Keratinocyte (primary cell): ENCODE measurements at regions not wholly inside any gene's neighbourhood (a gene's known extent, or its start where the extent isn't known, plus 50 kb on each side); places are given as distances from the start of the nearest gene placed in this dataset.

ENCODE experiments used
- DNase-seq: peaks from one replicate; pipeline ENCODE4 v3.0.0-alpha.2; 2011; ENCODE audit warnings: low read depth, missing footprints, low spot score
- FAIRE-seq: peaks from 2 replicates; lab custom pipeline; 2011; peaks lifted over from hg19 to GRCh38; lab: Jason Lieb, UNC
- H2AFZ ChIP-seq: 2 replicates; pipeline ENCODE4 v1.6.0; 2012; ENCODE audit warnings: low read length, control low read depth, inconsistent platforms; ENCODE audit not compliant: control insufficient read depth
- H3K27ac ChIP-seq: 2 replicates; pipeline ENCODE4 v1.5.1; 2011; ENCODE audit warnings: low read length; ENCODE audit not compliant: control insufficient read depth, insufficient read depth
- H3K27me3 ChIP-seq: 3 replicates; pipeline ENCODE4 v1.6.0; 2011; ENCODE audit warnings: low read length; ENCODE audit not compliant: control insufficient read depth, insufficient read depth; ENCODE audit errors: extremely low read depth
- H3K36me3 ChIP-seq, 2 experiments: 2 replicates in 1 of 2; 3 replicates in 1 of 2; pipeline ENCODE4 v1.5.1; 2011; ENCODE audit warnings: low read length in 2 of 2, mild to moderate bottlenecking in 1 of 2; ENCODE audit not compliant: control insufficient read depth in 2 of 2, insufficient read depth in 2 of 2; ENCODE audit errors: extremely low read depth in 1 of 2
- H3K4me1 ChIP-seq: 3 replicates; pipeline ENCODE4 v1.5.1; 2011; ENCODE audit warnings: low read length; ENCODE audit not compliant: control insufficient read depth, insufficient read depth; ENCODE audit errors: extremely low read depth
- H3K4me2 ChIP-seq: 3 replicates; pipeline ENCODE4 v1.6.0; 2011; ENCODE audit warnings: low read depth, low read length; ENCODE audit not compliant: control insufficient read depth, insufficient read depth; ENCODE audit errors: extremely low read depth
- H3K4me3 ChIP-seq, 3 experiments: fragments of 200-600 bp in 1 of 3; sonication (generic) in 1 of 3; 2 replicates in 2 of 3; 3 replicates in 1 of 3; pipeline ENCODE4 v1.5.1; 2011 to 2016; ENCODE audit warnings: low read length in 3 of 3, mild to moderate bottlenecking in 3 of 3, control low read depth in 2 of 3, inconsistent platforms in 1 of 3, low read depth in 1 of 3, mixed read lengths in 1 of 3, mixed run types in 1 of 3, moderate library complexity in 1 of 3; ENCODE audit not compliant: control insufficient read depth in 2 of 3, insufficient read depth in 2 of 3; ENCODE audit errors: extremely low read depth in 1 of 3
- H3K79me2 ChIP-seq: 2 replicates; pipeline ENCODE4 v1.6.0; 2012; ENCODE audit warnings: low read length; ENCODE audit not compliant: control insufficient read depth, insufficient read depth
- H3K9ac ChIP-seq: 3 replicates; pipeline ENCODE4 v1.6.0; 2011; ENCODE audit warnings: low read length; ENCODE audit not compliant: control insufficient read depth, insufficient read depth; ENCODE audit errors: extremely low read depth
- H3K9me1 ChIP-seq: 3 replicates; pipeline ENCODE4 v1.6.0; 2011; ENCODE audit warnings: low read length; ENCODE audit not compliant: control insufficient read depth, insufficient read depth; ENCODE audit errors: extremely low read depth
- H3K9me3 ChIP-seq: 2 replicates; pipeline ENCODE4 v1.5.1; 2012; ENCODE audit warnings: low read depth, low read length; ENCODE audit not compliant: control insufficient read depth
- H4K20me1 ChIP-seq: 3 replicates; pipeline ENCODE4 v1.6.0; 2011; ENCODE audit warnings: low read length; ENCODE audit not compliant: control insufficient read depth, insufficient read depth; ENCODE audit errors: extremely low read depth
- EZH2 ChIP-seq: IDR thresholded peaks from one replicate; pipeline ENCODE4 v1.6.1; 2012; ENCODE audit warnings: inconsistent platforms, mild to moderate bottlenecking, low read length, moderate library complexity
- dilution Hi-C: fragments of 300-500 bp; cut with MboI; formaldehyde crosslinking; loops from one replicate; pipeline ENCODE4 v1.7.0; 2020; ENCODE audit warnings: low sequenced_read_pairs; ENCODE audit not compliant: extremely low pct_ligation_motif_present
- TF ChIP-seq, protein P1 (sequence below), 3 experiments: IDR thresholded peaks in 1 of 3; conservative IDR thresholded peaks in 1 of 3; optimal IDR thresholded peaks in 1 of 3; 2 replicates in 2 of 3; 3 replicates in 1 of 3; pipeline versions ENCODE3 to v1.5.1; 2011; ENCODE audit warnings: low read length in 3 of 3, mild to moderate bottlenecking in 3 of 3, moderate library complexity in 2 of 3, control low read depth in 1 of 3, inconsistent platforms in 1 of 3; ENCODE audit not compliant: insufficient read depth in 2 of 3; ENCODE audit errors: extremely low read depth in 1 of 3

DNA sequence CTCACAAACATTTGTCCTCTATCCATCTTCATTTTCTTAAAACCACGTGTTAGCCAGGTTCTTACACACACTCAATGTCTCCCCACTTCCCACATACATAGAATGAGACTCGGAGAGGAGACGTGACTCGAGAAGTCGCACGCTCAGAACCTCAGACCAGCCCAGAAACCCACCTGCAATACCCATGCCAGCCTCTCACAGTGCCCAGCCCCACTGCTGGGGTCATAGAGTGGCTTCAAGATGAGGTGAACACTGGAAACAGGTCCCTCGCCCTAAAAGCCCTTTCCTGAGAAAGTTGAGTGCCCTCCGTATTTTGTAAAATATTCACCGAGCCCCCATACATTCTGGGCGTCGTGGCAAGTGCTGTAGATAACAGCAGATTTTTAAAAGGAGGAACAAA lies 487.4 kb downstream of the EIPR1 start:
- no peak overlapping the region for H2AFZ ChIP-seq
- TF ChIP-seq EZH2 = no peak
- TF ChIP-seq, protein P1, sequence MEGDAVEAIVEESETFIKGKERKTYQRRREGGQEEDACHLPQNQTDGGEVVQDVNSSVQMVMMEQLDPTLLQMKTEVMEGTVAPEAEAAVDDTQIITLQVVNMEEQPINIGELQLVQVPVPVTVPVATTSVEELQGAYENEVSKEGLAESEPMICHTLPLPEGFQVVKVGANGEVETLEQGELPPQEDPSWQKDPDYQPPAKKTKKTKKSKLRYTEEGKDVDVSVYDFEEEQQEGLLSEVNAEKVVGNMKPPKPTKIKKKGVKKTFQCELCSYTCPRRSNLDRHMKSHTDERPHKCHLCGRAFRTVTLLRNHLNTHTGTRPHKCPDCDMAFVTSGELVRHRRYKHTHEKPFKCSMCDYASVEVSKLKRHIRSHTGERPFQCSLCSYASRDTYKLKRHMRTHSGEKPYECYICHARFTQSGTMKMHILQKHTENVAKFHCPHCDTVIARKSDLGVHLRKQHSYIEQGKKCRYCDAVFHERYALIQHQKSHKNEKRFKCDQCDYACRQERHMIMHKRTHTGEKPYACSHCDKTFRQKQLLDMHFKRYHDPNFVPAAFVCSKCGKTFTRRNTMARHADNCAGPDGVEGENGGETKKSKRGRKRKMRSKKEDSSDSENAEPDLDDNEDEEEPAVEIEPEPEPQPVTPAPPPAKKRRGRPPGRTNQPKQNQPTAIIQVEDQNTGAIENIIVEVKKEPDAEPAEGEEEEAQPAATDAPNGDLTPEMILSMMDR (optimal IDR thresholded peaks at IDR 0.05 in 1 of 3, IDR thresholded peaks at IDR 0.05 in 1 of 3, conservative IDR thresholded peaks at IDR 0.05 in 1 of 3; ENCODE audit: extremely low read depth in 1 of 3, insufficient read depth in 2 of 3, low read length in 3 of 3) = no peak
- no peaks in the 10 kb centered on the region for H3K4me1 ChIP-seq
- no peaks in the 10 kb centered on the region for H4K20me1 ChIP-seq
- no peak overlapping the region for H3K27ac ChIP-seq
- dilution Hi-C loops = no loop called here
- FAIRE-seq = no peak
- H3K9ac ChIP-seq = no peak overlapping the region
- H3K27me3 ChIP-seq = no peaks in the 10 kb centered on the region
- no peak overlapping the region for H3K4me3 ChIP-seq
- H3K9me1 ChIP-seq = no peaks in the 10 kb centered on the region
- no peaks in the 10 kb centered on the region for H3K9me3 ChIP-seq
- no peaks in the 10 kb centered on the region for H3K36me3 ChIP-seq
- no peak overlapping the region for H3K4me2 ChIP-seq
- no peak for DNase-seq
- H3K79me2 ChIP-seq = no peaks in the 10 kb centered on the region

DNA sequence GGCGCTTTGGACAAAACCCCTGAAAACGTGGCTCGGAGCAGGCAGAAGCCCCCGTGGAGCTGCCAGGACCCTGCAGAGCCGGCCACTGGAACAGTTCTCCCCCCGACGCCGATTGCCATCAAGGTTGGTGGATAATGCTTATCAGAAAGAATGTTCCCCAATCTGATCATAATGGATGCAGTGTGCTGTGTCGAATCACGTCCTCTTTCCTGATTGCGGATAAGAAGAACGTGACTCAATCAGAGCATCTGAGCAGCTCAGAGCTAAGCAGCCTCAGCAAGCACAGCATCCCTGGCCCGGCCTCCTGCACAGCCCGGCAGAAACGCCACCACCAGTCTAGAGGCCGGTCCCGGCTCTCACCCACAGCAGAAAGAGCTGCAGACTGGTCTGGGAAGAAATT lies 488.0 kb downstream of the EIPR1 start:
- Histone ChIP-seq H4K20me1 (no peaks in the 10 kb centered on the region), H3K4me3 (no peak overlapping the region), H3K27me3 (no peaks in the 10 kb centered on the region), H3K4me1 (no peaks in the 10 kb centered on the region), H3K36me3 (no peaks in the 10 kb centered on the region), H3K27ac (no peak overlapping the region), H3K9me3 (no peaks in the 10 kb centered on the region), H3K4me2 (no peak overlapping the region), H3K79me2 (no peaks in the 10 kb centered on the region), H3K9ac (no peak overlapping the region), H2AFZ (no peak overlapping the region), H3K9me1 (no peaks in the 10 kb centered on the region)
- TF ChIP-seq, protein P1 (optimal IDR thresholded peaks at IDR 0.05 in 1 of 3, IDR thresholded peaks at IDR 0.05 in 1 of 3, conservative IDR thresholded peaks at IDR 0.05 in 1 of 3; ENCODE audit: extremely low read depth in 1 of 3, insufficient read depth in 2 of 3, low read length in 3 of 3) = no peak
- TF ChIP-seq EZH2 = no peak
- dilution Hi-C loops = no loop called here
- DNase-seq (no peak), FAIRE-seq (no peak)
